Astrocyte (in vitro differentiated cells and primary cell): ENCODE measurements at regions not wholly inside any gene's neighbourhood (a gene's known extent, or its start where the extent isn't known, plus 50 kb on each side); places are given as distances from the start of the nearest gene placed in this dataset.
"Not testable (repeated sequence)": the region's sequence is repeated elsewhere in the genome, so short reads cannot be mapped to it uniquely, and the experiment has no call there.

Source experiments
- DNase-seq: peaks from one replicate; pipeline ENCODE4 v3.0.0-alpha.2; 2010; ENCODE audit warnings: low read depth
- FAIRE-seq: peaks from 2 replicates; lab custom pipeline; 2011; peaks lifted over from hg19 to GRCh38; lab: Jason Lieb, UNC
- H2AFZ ChIP-seq: 2 replicates; pipeline ENCODE4 v1.6.0; 2012; ENCODE audit warnings: low read depth, low read length, inconsistent platforms
- H3K27ac ChIP-seq: 2 replicates; pipeline ENCODE4 v1.5.1; 2011; ENCODE audit warnings: low read depth, low read length, inconsistent platforms
- H3K27me3 ChIP-seq: 2 replicates; pipeline ENCODE4 v1.6.0; 2011; ENCODE audit warnings: low read length, inconsistent platforms; ENCODE audit not compliant: insufficient read depth
- H3K36me3 ChIP-seq: 2 replicates; pipeline ENCODE4 v1.5.1; 2011; ENCODE audit warnings: low read length, inconsistent platforms; ENCODE audit not compliant: insufficient read depth
- H3K4me1 ChIP-seq: 2 replicates; pipeline ENCODE4 v1.5.1; 2011; ENCODE audit warnings: low read length, inconsistent platforms; ENCODE audit not compliant: insufficient read depth
- H3K4me2 ChIP-seq: 2 replicates; pipeline ENCODE4 v1.6.0; 2012; ENCODE audit warnings: low read length, inconsistent platforms
- H3K4me3 ChIP-seq: 2 replicates; pipeline ENCODE4 v1.5.1; 2011; ENCODE audit warnings: low read depth, mild to moderate bottlenecking, low read length, inconsistent platforms; ENCODE audit not compliant: insufficient read depth
- H3K79me2 ChIP-seq: 2 replicates; pipeline ENCODE4 v1.6.0; 2012; ENCODE audit warnings: mild to moderate bottlenecking, low read length, inconsistent platforms; ENCODE audit not compliant: insufficient read depth
- H3K9ac ChIP-seq: 2 replicates; pipeline ENCODE4 v1.6.0; 2012; ENCODE audit warnings: mild to moderate bottlenecking, low read length, inconsistent platforms
- H3K9me3 ChIP-seq: 2 replicates; pipeline ENCODE4 v1.5.1; 2012; ENCODE audit warnings: low read depth, mild to moderate bottlenecking, low read length, inconsistent platforms; ENCODE audit not compliant: insufficient read depth
- H4K20me1 ChIP-seq: 2 replicates; pipeline ENCODE4 v1.6.0; 2012; ENCODE audit warnings: low read length, inconsistent platforms; ENCODE audit not compliant: insufficient read depth
- H3K27ac Mint-ChIP-seq: one replicate; pipeline ENCODE4 v1.8.0; 2021; ENCODE audit warnings: mild to moderate bottlenecking, mixed read lengths; ENCODE audit not compliant: unreplicated experiment
- H3K27me3 Mint-ChIP-seq: one replicate; pipeline ENCODE4 v1.8.0; 2021; ENCODE audit warnings: low read depth, mixed read lengths; ENCODE audit not compliant: unreplicated experiment
- H3K36me3 Mint-ChIP-seq: one replicate; pipeline ENCODE4 v1.8.0; 2021; ENCODE audit warnings: low read depth, mixed read lengths; ENCODE audit not compliant: unreplicated experiment
- H3K4me1 Mint-ChIP-seq: one replicate; pipeline ENCODE4 v1.8.0; 2021; ENCODE audit warnings: low read depth, mixed read lengths; ENCODE audit not compliant: unreplicated experiment
- H3K4me3 Mint-ChIP-seq: one replicate; pipeline ENCODE4 v1.8.0; 2021; ENCODE audit warnings: mild to moderate bottlenecking, moderate library complexity, mixed read lengths; ENCODE audit not compliant: unreplicated experiment
- H3K9me3 Mint-ChIP-seq: one replicate; pipeline ENCODE4 v1.8.0; 2021; ENCODE audit warnings: mild to moderate bottlenecking, mixed read lengths; ENCODE audit not compliant: unreplicated experiment
- CTCF ChIP-seq: IDR thresholded peaks from 2 replicates; pipeline ENCODE4 v1.5.1; 2011; ENCODE audit warnings: low read depth, mild to moderate bottlenecking, inconsistent platforms, low read length, moderate library complexity; ENCODE audit not compliant: insufficient read depth
- EZH2 ChIP-seq: IDR thresholded peaks from 2 replicates; pipeline ENCODE4 v1.6.1; 2012; ENCODE audit warnings: mild to moderate bottlenecking, low read length, inconsistent platforms; ENCODE audit not compliant: insufficient read depth

GRCh38 chr13:37289212-37289935 lies 183.9 kb upstream of the CSNK1A1L start:
- no peak overlapping the region for H2AFZ ChIP-seq

GRCh38 chr13:37288057-37288720 lies 182.7 kb upstream of the CSNK1A1L start:
- no peaks in the 10 kb centered on the region for H3K36me3 ChIP-seq
- no peak overlapping the region for H2AFZ ChIP-seq
- Mint-ChIP-seq H3K4me1 (no peaks in the 10 kb centered on the region), H3K36me3 (no peaks in the 10 kb centered on the region), H3K9me3 (peaks cover 1% of the 10 kb centered on the region), H3K4me3 (no peak overlapping the region), H3K27me3 (no peaks in the 10 kb centered on the region), H3K27ac (no peak overlapping the region)
- FAIRE-seq (no peak), DNase-seq (no peak)
- H3K4me3 ChIP-seq, result no peak overlapping the region
- no peak overlapping the region for H3K4me2 ChIP-seq
- no peak overlapping the region for H3K9ac ChIP-seq
- H3K27ac ChIP-seq, result no peak overlapping the region
- no peaks in the 10 kb centered on the region for H4K20me1 ChIP-seq
- H3K27me3 ChIP-seq, result no peaks in the 10 kb centered on the region
- H3K4me1 ChIP-seq, result no peaks in the 10 kb centered on the region
- H3K79me2 ChIP-seq, result no peaks in the 10 kb centered on the region
- TF ChIP-seq EZH2 (no peak), CTCF (no peak)
- H3K9me3 ChIP-seq, result no peaks in the 10 kb centered on the region

More at GRCh38 chr13:37289212-37289935, 183.9 kb upstream of the CSNK1A1L start:
- no peak for DNase-seq
- no peaks in the 10 kb centered on the region for H3K36me3 Mint-ChIP-seq
- H3K27ac Mint-ChIP-seq, result no peak overlapping the region
- no peak for TF ChIP-seq EZH2
- TF ChIP-seq CTCF, result no peak
- Histone ChIP-seq H3K79me2 (no peaks in the 10 kb centered on the region), H3K4me1 (no peaks in the 10 kb centered on the region), H3K27ac (no peak overlapping the region), H3K9me3 (no peaks in the 10 kb centered on the region), H3K27me3 (no peaks in the 10 kb centered on the region), H3K36me3 (no peaks in the 10 kb centered on the region), H3K4me3 (no peak overlapping the region), H4K20me1 (no peaks in the 10 kb centered on the region), H3K9ac (no peak overlapping the region), H3K4me2 (no peak overlapping the region)
- H3K4me1 Mint-ChIP-seq, result no peaks in the 10 kb centered on the region
- no peak overlapping the region for H3K4me3 Mint-ChIP-seq
- FAIRE-seq, result no peak
- H3K27me3 Mint-ChIP-seq, result no peaks in the 10 kb centered on the region
- H3K9me3 Mint-ChIP-seq, result peaks cover 1% of the 10 kb centered on the region

GRCh38 chr13:37280231-37280630 lies 174.8 kb upstream of the CSNK1A1L start:
- not testable (repeated sequence) for H3K27me3 ChIP-seq, FAIRE-seq, H2AFZ ChIP-seq, H3K79me2 ChIP-seq, H3K9ac ChIP-seq, H3K4me1 Mint-ChIP-seq, H3K9me3 ChIP-seq, H3K36me3 Mint-ChIP-seq, H3K9me3 Mint-ChIP-seq, DNase-seq, H3K27ac ChIP-seq, H3K4me2 ChIP-seq, H3K4me3 ChIP-seq, H4K20me1 ChIP-seq, H3K27me3 Mint-ChIP-seq, H3K27ac Mint-ChIP-seq, H3K4me1 ChIP-seq, H3K4me3 Mint-ChIP-seq, H3K36me3 ChIP-seq
